HG02571 (cell line): ENCODE measurements at regions not wholly inside any gene's neighbourhood (a gene's known extent, or its start where the extent isn't known, plus 50 kb on each side); places are given as distances from the start of the nearest gene placed in this dataset.

Experiments used
- ATAC-seq: cut with Tn5 transposase; IDR thresholded peaks from one replicate; pipeline ENCODE4 v1.9.1; 2021; ENCODE audit warnings: mild to moderate bottlenecking, moderate library complexity; ENCODE audit not compliant: unreplicated experiment

GRCh38 chr4:163582703-163583102 lies 88.2 kb downstream of the TMA16 start:
- no peak for ATAC-seq

GRCh38 chr4:163587867-163588266 lies 93.4 kb downstream of the TMA16 start:
- ATAC-seq: no peak

GRCh38 chr4:163588532-163588931 lies 94.0 kb downstream of the TMA16 start:
- ATAC-seq: no peak

- no peak for ATAC-seq
These were observed 95.6 kb downstream of the TMA16 start for GRCh38 chr4:163590103-163590502.

DNA sequence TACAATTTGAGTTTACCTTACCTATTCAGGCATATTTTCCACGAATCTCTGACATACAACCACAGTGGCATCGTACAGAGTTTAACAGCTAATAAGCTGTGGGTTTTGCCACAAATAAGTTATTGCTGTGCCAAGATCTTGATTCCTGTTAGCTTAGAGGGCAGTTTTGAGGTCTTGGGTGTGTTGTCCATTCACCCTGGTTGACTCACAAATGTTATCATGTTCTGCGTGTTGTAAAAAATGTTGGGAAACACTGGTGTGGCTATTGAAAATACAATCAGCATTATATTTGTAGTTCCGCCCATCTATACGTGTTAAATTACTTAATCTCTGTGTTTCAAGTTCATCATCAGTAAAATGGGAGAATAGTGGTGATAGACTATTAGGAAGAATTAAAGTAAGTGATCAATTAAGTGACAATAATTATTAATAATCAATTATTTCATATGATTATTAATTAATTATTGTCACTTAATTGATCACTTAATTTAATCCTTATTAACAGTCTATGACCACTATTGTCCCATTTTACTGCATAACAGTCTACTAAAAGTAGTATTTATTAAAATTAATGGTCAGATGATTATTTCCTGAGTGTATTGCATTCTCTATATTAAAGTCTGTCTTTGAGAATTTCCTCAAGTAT lies 96.3 kb downstream of the TMA16 start:
- no peak for ATAC-seq

DNA sequence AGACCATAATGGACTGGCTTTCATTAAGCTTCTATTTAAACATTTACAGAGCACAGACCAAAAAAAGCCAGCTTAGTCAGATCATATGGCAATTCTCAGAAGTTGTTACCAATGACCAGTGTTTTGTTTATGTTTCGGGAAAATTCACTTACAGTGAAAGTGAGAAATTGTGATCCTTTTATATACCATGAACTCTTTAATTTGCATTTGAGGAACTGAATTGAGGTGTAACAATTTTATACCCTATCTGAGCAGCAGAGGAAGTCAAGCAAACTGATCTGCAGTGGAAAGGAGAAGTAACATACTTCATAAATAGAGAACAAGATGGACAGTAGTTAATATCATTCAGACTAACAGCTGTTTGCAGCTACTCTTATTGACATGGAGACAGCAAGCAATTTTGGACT lies 97.1 kb downstream of the TMA16 start:
- peak; percentile 73 for ATAC-seq

- ATAC-seq: no peak
These were observed 97.7 kb downstream of the TMA16 start for GRCh38 chr4:163592212-163592611.

DNA sequence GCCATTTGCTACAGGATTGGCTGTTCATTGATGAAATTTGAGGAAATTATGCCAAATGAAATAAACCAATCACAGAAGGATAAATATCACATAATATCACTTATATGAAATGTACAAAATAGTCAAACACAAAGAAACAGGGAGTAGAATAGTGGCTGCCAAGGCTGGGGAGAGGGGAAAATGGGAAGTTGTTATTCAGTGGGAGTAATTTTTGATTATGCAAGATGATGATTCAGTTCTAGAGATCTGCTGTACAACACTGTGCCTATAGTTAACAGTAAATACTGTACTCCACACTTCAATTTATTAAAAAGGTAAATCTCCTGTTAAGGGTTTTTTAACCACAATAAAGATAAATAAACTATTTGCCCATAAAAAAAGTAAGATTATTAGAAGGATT lies 101.1 kb downstream of the TMA16 start:
- ATAC-seq: no peak

- peak; percentile 87 for ATAC-seq
These were observed 103.5 kb downstream of the TMA16 start for GRCh38 chr4:163598028-163598427.

GRCh38 chr4:163598489-163598888 lies 104.0 kb downstream of the TMA16 start:
- ATAC-seq: peak; percentile 24

GRCh38 chr4:163600727-163601126 lies 106.2 kb downstream of the TMA16 start:
- ATAC-seq: no peak

GRCh38 chr4:163603257-163603656 lies 108.8 kb downstream of the TMA16 start:
- ATAC-seq: no peak

DNA sequence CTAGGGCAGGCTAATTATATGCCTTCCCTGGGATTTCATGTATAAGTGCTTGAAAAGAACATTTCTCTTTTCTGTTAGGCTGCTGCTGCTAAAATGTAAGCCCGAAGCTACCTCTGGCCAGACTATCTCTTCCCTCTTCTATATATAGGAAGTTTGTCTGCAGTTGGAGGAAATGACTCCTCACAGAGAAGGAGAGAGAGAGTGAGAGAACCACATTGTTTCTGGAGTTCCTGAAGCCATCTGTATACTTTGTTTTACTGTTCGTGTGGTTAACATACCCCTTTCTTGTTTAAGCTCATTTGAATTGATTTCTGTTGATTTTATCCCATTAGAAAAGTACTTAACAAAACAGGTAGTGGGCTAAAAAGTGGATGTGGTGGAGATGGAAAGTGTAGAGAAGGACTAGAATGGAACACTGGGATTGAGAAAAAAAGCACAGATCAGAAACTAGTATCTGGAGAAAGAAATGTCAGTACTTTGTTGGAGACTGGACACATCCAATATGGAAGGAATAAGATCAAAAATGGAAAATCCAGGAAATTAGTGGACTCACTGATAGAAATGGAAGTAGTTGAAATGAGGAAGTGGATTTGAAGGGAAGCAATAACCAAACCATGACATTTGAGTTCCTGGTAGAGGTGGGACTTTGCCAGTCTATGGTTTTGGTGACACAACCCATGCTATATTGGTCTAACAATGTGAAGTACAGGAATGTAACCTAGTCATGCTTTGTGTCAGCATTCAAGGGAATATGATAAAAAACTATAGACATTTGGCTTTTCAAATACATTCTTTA lies 112.6 kb downstream of the TMA16 start:
- no peak for ATAC-seq

- no peak for ATAC-seq
These were observed 114.5 kb downstream of the TMA16 start for GRCh38 chr4:163609019-163609418.

DNA sequence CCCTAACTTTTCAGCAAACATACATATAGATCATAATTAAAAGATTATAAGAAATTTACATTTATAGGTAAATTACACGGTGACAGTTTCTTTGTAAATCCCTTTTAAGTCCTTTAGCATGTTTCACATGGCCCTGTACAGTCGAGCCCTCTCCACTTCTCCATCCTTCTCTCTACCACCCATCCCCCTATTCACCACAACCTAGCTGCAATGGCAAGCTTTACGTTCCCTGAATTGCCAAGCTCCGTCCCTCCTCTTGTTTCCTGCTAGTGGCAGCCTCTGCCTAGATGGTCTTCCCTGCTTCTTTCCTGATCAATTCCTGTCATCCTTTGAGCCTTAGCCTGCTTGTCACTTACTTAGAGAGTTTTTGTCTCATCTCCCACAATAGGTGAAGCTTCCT lies 116.2 kb downstream of the TMA16 start:
- ATAC-seq: no peak

GRCh38 chr4:163611182-163611581 lies 116.7 kb downstream of the TMA16 start:
- ATAC-seq: no peak

- peak; percentile 69 for ATAC-seq
These were observed 117.4 kb downstream of the TMA16 start for GRCh38 chr4:163611784-163612445.

DNA sequence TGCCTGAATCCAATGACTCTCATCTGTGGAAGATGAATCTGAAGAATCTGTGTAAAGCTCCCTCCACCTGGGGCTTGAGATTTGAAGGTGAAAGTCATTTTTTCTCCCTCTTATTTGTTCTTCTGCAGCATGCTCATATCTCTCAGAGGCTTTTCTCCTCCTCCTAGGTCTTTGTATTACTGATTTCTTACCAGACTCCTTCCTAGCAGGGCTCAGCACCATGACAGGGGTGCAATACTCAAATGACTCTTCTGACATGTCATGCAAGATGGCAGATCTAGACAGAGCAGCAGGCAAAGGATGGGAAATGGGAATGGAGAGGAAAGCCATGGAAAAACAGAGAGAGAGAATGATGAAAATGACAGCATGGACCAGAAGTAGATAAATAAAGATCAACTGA lies 118.3 kb downstream of the TMA16 start:
- no peak for ATAC-seq

DNA sequence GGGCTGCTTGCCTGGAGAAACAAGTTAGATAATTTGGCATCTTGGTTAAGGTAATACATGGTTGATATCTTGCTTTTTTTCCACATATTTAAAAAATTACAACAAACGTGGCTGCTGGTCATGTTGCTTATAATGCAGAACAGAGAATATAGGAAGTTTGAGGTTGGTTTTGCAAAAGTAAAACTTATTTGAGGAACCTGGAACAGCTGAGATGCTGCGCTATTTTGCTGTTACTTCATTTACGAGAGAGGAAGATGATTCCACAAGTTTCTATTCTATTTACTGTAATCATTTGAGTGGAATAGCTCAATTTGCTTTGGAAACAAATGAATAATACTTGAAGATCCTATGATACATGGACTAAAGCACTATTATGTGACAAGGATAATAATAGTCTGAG lies 118.9 kb downstream of the TMA16 start:
- no peak for ATAC-seq

DNA sequence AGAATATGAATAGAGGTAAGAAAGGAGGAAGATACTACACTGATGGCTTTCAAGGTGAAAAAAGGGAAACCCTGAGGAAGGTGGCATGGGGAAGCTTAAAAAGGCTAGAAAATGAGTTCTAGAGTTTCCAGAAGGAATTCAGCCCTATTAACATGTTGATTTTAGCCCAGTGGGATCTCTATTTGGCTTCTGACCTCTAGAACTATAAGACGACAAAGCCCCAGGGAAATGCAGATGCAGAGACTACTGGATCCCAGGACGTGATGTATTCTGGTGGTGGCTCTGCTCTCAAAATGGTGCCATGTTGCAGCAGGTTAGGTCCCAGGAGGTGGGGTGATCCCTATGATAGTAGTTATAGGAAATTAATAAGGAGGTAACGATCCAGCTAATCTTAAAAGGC lies 120.4 kb downstream of the TMA16 start:
- no peak for ATAC-seq

DNA sequence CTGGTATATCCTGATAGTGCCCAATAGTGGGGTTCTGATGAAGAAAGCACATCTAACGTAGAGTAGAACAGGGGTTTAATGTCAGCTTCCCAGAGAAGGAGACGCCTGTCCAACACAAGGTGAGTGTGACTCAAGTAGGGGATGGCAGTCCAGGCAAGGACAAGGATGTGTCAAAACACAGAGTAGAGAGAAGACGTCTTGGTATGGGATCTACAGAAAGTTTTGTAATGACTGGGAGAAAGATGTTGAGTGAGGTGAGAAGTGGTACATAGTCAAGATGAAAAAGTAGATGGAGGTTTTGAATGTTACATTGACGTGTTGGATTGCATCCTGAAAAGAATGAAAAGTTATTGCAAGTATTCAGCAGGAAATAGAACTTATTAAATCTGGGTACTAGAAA lies 124.4 kb downstream of the TMA16 start:
- no peak for ATAC-seq

GRCh38 chr4:163620738-163621137 lies 126.2 kb downstream of the TMA16 start:
- no peak for ATAC-seq
